ENCODE measurements at regions not wholly inside any gene's neighbourhood (a gene's known extent, or its start where the extent isn't known, plus 50 kb on each side); places are given as distances from the start of the nearest gene placed in this dataset.
"Not testable (repeated sequence)": the region's sequence is repeated elsewhere in the genome, so short reads cannot be mapped to it uniquely, and the experiment has no call there.

DNA sequence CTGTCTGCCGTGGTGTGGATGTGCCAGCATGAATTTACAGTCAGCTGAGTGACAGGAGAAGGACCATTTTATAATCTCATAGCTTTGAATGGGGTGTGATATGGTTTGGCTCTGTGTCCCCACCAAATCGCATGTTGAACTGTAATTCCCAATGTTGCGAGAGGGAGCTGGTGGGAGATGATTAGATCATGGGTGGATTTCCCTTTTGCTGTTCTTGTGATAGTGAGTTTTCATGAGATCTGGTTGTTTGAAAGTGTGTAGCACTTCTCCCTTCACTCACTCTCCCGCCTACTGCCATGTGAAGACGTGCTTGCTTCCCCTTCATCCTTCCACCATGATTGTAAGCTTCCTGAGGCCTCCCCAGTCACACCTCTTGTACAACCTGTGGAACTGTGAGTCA is 111.9 kb upstream of the CHD2 start:
- DNase-seq (ENCODE audit: extremely low spot score): no peak
- ChIA-PET POLR2A (no interaction called here), CTCF (interaction anchor here (1.0 to 3.1 kb wide), 7 partner anchors 7 to 242 kb away, joined by 3 to 22 read pairs (median 6); no protein-coding TSS in a partner anchor)
- TF ChIP-seq, protein P1, sequence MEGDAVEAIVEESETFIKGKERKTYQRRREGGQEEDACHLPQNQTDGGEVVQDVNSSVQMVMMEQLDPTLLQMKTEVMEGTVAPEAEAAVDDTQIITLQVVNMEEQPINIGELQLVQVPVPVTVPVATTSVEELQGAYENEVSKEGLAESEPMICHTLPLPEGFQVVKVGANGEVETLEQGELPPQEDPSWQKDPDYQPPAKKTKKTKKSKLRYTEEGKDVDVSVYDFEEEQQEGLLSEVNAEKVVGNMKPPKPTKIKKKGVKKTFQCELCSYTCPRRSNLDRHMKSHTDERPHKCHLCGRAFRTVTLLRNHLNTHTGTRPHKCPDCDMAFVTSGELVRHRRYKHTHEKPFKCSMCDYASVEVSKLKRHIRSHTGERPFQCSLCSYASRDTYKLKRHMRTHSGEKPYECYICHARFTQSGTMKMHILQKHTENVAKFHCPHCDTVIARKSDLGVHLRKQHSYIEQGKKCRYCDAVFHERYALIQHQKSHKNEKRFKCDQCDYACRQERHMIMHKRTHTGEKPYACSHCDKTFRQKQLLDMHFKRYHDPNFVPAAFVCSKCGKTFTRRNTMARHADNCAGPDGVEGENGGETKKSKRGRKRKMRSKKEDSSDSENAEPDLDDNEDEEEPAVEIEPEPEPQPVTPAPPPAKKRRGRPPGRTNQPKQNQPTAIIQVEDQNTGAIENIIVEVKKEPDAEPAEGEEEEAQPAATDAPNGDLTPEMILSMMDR (IDR thresholded peaks at IDR 0.05; ENCODE audit: control extremely low read depth, extremely low read depth, low read depth, missing control alignments): no peak

DNA sequence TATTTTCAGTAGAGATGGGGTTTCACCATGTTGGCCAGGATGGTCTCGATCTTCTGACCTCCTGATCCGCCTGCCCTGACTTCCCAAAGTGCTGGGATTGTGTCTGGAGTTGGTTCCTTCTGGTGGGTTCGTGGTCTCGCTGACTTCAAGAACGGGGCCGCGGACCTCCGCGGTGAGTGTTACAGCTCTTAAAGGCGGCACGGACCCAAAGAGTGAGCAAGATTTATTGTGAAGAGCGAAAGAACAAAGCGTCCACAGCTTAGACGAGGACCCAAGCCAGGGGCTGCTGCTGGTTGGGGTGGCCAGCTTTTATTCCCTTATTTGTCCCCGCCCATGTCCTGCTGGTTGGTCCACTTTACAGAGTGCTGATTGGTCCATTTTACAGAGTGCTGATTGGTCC is 111.3 kb upstream of the CHD2 start:
- DNase-seq (ENCODE audit: extremely low spot score); POLR2A ChIA-PET: not testable (repeated sequence)
- CTCF ChIA-PET: interaction anchor here (1.0 to 3.1 kb wide), 8 partner anchors 8 to 241 kb away, joined by 3 to 22 read pairs (median 5); no protein-coding TSS in a partner anchor

DNA sequence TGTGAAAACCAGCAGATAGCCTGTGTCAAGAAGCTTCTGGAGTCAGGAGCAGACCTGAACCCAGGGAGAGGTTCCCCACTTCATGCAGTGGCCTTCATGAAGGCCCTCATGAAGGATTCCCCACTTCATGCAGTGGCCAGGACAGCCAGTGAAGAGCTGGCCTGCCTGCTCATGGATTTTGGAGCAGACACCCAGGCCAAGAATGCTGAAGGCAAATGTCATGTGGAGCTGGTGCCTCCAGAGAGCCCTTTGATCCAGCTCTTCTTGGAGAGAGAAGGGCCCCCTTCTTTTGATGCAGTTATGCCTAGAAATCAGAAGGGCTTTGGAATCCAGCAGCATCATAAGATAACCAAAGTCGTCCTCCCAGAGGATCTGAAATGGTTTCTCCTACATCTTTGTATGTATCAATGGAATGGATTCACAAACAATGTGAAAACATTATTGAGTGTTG is 103.9 kb upstream of the CHD2 start:
- TF ChIP-seq, protein P1 (IDR thresholded peaks at IDR 0.05; ENCODE audit: control extremely low read depth, extremely low read depth, low read depth, missing control alignments): no peak
- DNase-seq (ENCODE audit: extremely low spot score): no peak
- CTCF ChIA-PET: interaction anchor here (1.1 to 5.3 kb wide), 23 partner anchors 8 to 275 kb away, joined by 3 to 106 read pairs (median 4); no protein-coding TSS in a partner anchor
- POLR2A ChIA-PET: interaction anchor here (1.0 kb wide), 1 partner anchor 119 kb away, joined by 4 read pairs; no protein-coding TSS in a partner anchor

DNA sequence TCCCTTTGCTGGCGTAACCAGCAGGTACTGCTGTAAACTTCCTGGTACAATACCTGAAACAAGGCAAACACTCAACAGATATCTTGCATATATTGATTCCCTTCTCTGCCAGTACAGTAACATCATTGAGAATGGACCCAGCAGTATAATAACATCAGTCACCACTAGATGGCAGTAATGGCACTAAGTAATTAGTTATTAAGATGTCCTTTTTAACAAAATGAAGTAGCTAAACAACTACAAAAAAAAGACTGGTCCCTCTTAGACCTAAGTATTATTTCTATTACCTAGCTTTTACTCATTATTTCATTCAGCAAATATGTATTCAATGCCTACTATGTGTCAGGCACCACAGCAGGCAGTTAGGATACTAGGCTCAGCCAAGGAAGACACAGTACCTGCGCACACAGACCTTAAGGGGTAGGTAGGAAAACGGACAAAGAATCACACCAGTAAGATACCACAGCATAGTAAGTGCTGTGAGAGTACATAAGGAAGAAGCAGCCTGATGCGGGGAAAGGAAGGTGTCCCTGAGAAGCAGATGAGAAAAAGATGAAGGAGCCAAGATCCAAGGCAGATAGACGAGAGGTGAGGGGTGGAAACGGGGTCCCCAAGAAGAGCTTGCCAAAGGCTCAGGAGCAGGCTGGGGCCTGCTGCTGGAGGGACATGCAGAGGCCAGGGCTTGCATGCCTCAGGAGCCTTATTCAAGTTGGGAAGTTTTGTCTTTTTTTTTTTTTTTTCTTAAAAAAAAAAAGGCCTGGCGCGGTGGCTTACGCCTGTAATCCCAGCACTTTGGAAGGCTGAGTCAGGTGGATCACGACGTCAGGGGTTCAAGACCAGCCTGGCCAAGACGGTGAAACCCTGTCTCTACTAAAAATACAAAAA is 102.7 kb upstream of the CHD2 start:
- TF ChIP-seq, protein P1 (IDR thresholded peaks at IDR 0.05; ENCODE audit: control extremely low read depth, extremely low read depth, low read depth, missing control alignments): peak; percentile 64
- POLR2A ChIA-PET: no interaction called here
- DNase-seq (ENCODE audit: extremely low spot score): peak; percentile 67
- CTCF ChIA-PET: interaction anchor here (0.6 to 5.3 kb wide), 41 partner anchors 9 to 1527 kb away, joined by 3 to 106 read pairs (median 5); partner anchors contain the start of gene CHD2

DNA sequence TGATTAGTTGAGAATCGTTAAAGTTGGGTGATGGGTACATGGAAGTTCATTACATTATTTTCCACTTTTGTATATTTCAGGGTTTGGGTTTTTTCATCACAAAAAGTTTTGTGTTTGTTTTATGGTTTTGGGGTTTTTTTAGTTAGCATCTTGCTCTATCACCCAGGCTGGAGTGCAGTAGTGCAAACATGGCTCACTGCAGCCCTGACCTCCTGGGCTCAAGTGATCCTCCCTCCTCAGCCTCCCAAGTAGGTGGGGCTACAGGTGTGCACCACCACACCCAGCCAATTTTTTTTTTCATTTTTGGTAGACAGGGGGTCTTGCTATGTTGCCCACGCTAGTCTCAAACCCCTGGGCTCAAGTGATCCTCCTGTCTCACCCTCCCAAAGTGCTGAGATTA is 100.1 kb upstream of the CHD2 start:
- TF ChIP-seq, protein P1 (IDR thresholded peaks at IDR 0.05; ENCODE audit: control extremely low read depth, extremely low read depth, low read depth, missing control alignments): no peak
- CTCF ChIA-PET: interaction anchor here (1.4 to 1.6 kb wide), 2 partner anchors 118 to 198 kb away, joined by 3 read pairs; no protein-coding TSS in a partner anchor
- POLR2A ChIA-PET: no interaction called here
- no peak for DNase-seq (ENCODE audit: extremely low spot score)

DNA sequence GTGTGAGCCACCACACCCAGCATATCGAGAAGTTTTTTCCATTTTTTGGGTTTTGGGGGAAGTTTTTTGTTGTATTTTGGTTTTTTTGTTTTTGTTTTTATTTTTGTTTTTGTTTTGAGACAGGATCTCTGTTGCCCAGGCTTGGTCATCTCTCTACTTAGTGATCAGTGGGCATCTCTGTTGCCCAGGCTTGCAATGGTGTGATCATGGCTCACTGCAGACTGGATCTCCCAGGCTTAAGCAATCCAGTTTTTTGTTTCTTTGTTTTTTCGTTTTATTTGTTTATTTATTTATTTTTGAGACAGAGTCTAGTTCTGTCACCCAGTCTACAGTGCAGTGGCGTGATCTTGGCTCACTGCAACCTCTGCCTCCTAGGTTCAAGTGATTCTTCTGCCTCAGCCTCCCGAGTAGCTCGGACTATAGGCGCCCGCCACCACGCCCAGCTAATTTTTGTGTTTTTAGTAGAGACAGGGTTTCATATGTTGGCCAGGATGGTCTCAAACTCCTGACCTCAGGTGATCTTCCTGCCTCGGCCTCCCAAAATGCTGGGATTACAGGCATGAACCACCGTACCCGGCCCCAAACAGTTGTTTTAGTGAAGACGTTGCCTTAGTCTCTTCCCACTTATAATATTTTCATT is 99.6 kb upstream of the CHD2 start:
- not testable (repeated sequence) for DNase-seq (ENCODE audit: extremely low spot score)
- ChIA-PET POLR2A (interaction anchor here (0.6 kb wide), 1 partner anchor 74 kb away, joined by 4 read pairs; no protein-coding TSS in a partner anchor), CTCF (interaction anchor here (1.4 to 2.0 kb wide), 2 partner anchors 115 to 123 kb away, joined by 5 read pairs; no protein-coding TSS in a partner anchor)

DNA sequence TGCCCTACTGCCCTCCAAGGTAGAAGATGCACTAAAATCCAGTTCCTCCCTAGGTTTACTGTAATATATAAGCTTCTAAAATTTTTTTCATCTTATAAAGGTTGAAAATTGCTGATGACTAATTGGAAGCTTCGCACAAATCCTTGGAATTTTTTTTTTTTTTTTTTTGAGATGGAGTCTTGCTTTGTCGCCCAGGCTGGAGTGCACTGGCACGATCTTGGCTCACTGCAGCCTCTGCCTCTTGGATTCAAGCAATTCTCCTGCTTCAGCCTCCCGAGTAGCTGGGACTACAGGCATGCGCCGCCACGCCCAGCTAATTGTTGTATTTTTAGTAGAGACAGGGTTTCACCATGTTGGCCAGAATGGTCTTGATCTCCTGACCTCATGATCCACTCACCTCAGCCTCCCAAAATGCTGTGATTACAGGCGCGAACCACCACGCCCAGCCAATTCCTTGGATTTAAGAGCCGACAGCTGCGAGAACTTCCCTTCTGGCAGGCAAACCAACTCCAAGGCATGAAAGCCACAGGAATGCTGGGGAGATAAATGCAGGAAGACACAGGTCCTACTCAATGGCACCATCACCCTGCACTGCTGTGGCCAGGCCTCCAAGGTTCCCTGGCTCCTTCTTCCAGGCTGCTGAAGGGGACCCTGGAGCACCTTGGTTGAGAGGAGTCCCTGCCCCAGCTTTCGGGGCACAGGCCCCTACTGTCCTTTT is 98.9 kb upstream of the CHD2 start:
- not testable (repeated sequence) for DNase-seq (ENCODE audit: extremely low spot score)
- ChIA-PET CTCF (interaction anchor here (1.3 to 2.0 kb wide), 3 partner anchors 114 to 123 kb away, joined by 5 to 6 read pairs (median 5); no protein-coding TSS in a partner anchor), POLR2A (interaction anchor here (0.6 to 1.1 kb wide), 4 partner anchors 74 to 112 kb away, joined by 3 to 6 read pairs (median 4); no protein-coding TSS in a partner anchor)

Measured in GM10248 (cell line).